Endothelial cell (in vitro differentiated cells): ENCODE measurements at regions not wholly inside any gene's neighbourhood (a gene's known extent, or its start where the extent isn't known, plus 50 kb on each side); places are given as distances from the start of the nearest gene placed in this dataset.

Experiments used
- DNase-seq: peaks from one replicate; pipeline ENCODE4 v3.0.0; 2021; ENCODE audit warnings: low spot score
- H3K27ac Mint-ChIP-seq: one replicate; pipeline ENCODE4 v1.8.0; 2021; ENCODE audit warnings: mixed read lengths, inconsistent platforms; ENCODE audit not compliant: unreplicated experiment
- H3K27me3 Mint-ChIP-seq: one replicate; pipeline ENCODE4 v1.8.0; 2021; ENCODE audit warnings: mild to moderate bottlenecking, moderate library complexity, mixed read lengths, inconsistent platforms; ENCODE audit not compliant: unreplicated experiment
- H3K36me3 Mint-ChIP-seq: one replicate; pipeline ENCODE4 v1.8.0; 2021; ENCODE audit warnings: mild to moderate bottlenecking, low read depth, mixed read lengths, inconsistent platforms; ENCODE audit not compliant: unreplicated experiment
- H3K4me1 Mint-ChIP-seq: one replicate; pipeline ENCODE4 v1.8.0; 2021; ENCODE audit warnings: mild to moderate bottlenecking, mixed read lengths, inconsistent platforms; ENCODE audit not compliant: unreplicated experiment
- H3K4me3 Mint-ChIP-seq: one replicate; pipeline ENCODE4 v1.8.0; 2021; ENCODE audit warnings: mild to moderate bottlenecking, mixed read lengths, inconsistent platforms; ENCODE audit not compliant: unreplicated experiment
- H3K9me3 Mint-ChIP-seq: one replicate; pipeline ENCODE4 v1.8.0; 2021; ENCODE audit warnings: mixed read lengths, inconsistent platforms; ENCODE audit not compliant: unreplicated experiment
- CTCF ChIP-seq: fragments of 200-600 bp; sonication (generic); IDR thresholded peaks from one replicate; pipeline ENCODE4 v1.5.0; 2021; ENCODE audit warnings: antibody characterized with exemption; ENCODE audit not compliant: unreplicated experiment

GRCh38 chr9:79955300-79955699 is 383.5 kb downstream of the TLE4 start:
- Mint-ChIP-seq H3K4me1 (no peaks in the 10 kb centered on the region), H3K9me3 (no peaks in the 10 kb centered on the region), H3K4me3 (no peak overlapping the region), H3K27me3 (no peaks in the 10 kb centered on the region), H3K27ac (no peak overlapping the region), H3K36me3 (no peaks in the 10 kb centered on the region)
- TF ChIP-seq CTCF, result no peak
- DNase-seq, result no peak

- H3K27ac Mint-ChIP-seq, result no peak overlapping the region
- no peak for TF ChIP-seq CTCF
- H3K4me3 Mint-ChIP-seq, result no peak overlapping the region
- no peak for DNase-seq
- H3K27me3 Mint-ChIP-seq, result no peaks in the 10 kb centered on the region
- H3K9me3 Mint-ChIP-seq, result no peaks in the 10 kb centered on the region
- no peaks in the 10 kb centered on the region for H3K36me3 Mint-ChIP-seq
- H3K4me1 Mint-ChIP-seq, result no peaks in the 10 kb centered on the region
These were observed 382.1 kb downstream of the TLE4 start for GRCh38 chr9:79953908-79954307.

GRCh38 chr9:79952401-79952800 is 380.6 kb downstream of the TLE4 start:
- no peak for TF ChIP-seq CTCF
- Mint-ChIP-seq H3K9me3 (no peaks in the 10 kb centered on the region), H3K27me3 (no peaks in the 10 kb centered on the region), H3K36me3 (no peaks in the 10 kb centered on the region), H3K4me3 (no peak overlapping the region), H3K4me1 (no peaks in the 10 kb centered on the region), H3K27ac (no peak overlapping the region)
- DNase-seq, result no peak

GRCh38 chr9:79946712-79947111 is 374.9 kb downstream of the TLE4 start:
- Mint-ChIP-seq H3K27me3 (no peaks in the 10 kb centered on the region), H3K4me1 (no peaks in the 10 kb centered on the region), H3K9me3 (no peaks in the 10 kb centered on the region), H3K4me3 (no peak overlapping the region), H3K27ac (no peak overlapping the region), H3K36me3 (no peaks in the 10 kb centered on the region)
- no peak for DNase-seq
- TF ChIP-seq CTCF, result no peak

- Mint-ChIP-seq H3K4me3 (no peak overlapping the region), H3K36me3 (no peaks in the 10 kb centered on the region), H3K27ac (no peak overlapping the region), H3K4me1 (peaks cover 6% of the 10 kb centered on the region), H3K9me3 (no peaks in the 10 kb centered on the region), H3K27me3 (no peaks in the 10 kb centered on the region)
- DNase-seq, result no peak
- TF ChIP-seq CTCF, result no peak
These were observed 373.7 kb downstream of the TLE4 start for GRCh38 chr9:79945495-79945894.
